Activated naive CD4-positive, alpha-beta T cell treated with anti-CD3 and anti-CD28 coated beads, Interleukin-2, amount 50 U/mL, for 72 hours (primary cell): ENCODE measurements at regions not wholly inside any gene's neighbourhood (a gene's known extent, or its start where the extent isn't known, plus 50 kb on each side); places are given as distances from the start of the nearest gene placed in this dataset.
"Not testable (repeated sequence)": the region's sequence is repeated elsewhere in the genome, so short reads cannot be mapped to it uniquely, and the experiment has no call there.

ENCODE experiments used
- ATAC-seq, 2 donors: fragments of 150-1000 bp; cut with Tn5 transposase; 2 replicates each; pipeline ENCODE4 v1.10.0; 2021; ENCODE audit warnings: mild to moderate bottlenecking in 2 of 2, moderate library complexity in 2 of 2
- DNase-seq, 2 donors: peaks; one replicate each; pipeline ENCODE4 v3.0.0; 2021 to 2022; ENCODE audit warnings: low spot score in 2 of 2
- H3K27ac Mint-ChIP-seq, 2 donors: one replicate each; pipeline ENCODE4 v1.8.0; 2022; ENCODE audit warnings: mild to moderate bottlenecking in 2 of 2, mixed read lengths in 2 of 2
- H3K36me3 Mint-ChIP-seq, 2 donors: one replicate each; pipeline ENCODE4 v1.8.0; 2022; ENCODE audit warnings: mixed read lengths in 2 of 2
- H3K9me3 Mint-ChIP-seq, 2 donors: one replicate each; pipeline ENCODE4 v1.8.0; 2022; ENCODE audit warnings: mixed read lengths in 2 of 2

DNA sequence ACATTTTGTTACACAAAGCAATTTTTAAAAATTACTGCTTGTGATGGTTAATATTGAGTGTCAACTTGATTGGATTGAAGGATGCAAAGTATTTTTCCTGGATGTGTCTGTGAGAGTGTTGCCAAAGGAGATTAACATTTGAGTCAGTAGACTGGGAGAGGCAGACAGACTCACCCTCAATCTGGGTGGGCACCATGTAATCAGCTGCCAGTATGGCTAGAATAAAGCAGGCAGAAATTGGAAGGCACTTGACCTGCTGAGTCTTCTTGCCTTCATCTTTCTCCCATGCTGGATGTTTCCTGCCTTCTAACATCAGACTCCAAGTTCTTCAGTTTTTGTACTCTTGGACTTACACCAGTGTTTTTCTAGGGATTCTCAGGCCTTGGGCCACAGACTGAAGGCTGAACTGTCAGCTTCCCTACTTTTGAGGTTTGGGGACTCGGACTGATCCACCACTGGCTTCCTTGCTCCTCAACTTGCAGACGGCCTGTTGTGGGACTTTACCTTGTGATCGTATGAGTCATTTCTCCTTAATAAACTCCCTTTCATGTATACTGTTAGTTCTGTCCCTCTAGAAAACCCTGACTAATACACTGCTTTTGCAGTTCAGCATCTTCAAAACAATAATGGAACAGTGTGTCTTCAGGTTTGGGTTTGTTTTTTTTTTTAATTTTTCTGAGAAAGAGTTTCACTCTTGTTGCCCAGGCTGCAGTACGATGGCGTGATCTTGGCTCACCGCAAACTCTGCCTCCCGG lies 244.1 kb upstream of the SEMA3C start:
- ATAC-seq, result no peak

DNA sequence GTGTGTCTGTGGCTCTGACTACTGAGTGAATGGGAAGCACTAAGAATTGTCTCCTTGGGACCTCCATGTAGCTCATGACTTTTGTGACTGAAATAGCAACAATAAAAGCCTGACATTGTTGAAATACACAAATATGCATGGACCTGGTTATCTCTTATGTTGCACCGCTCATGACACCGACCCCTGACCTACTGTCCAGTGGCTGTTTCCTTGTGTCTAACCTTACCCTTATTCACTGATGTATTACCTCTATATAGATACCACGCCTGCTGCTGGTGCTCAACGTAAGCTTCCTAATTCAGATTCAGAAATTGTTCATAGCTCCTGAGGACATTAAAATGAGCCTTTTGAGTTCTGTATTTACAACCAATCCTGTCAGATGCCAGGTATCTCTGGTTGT lies 243.4 kb upstream of the SEMA3C start:
- Mint-ChIP-seq H3K27ac (no peak overlapping the region), H3K36me3 (no peaks in the 10 kb centered on the region), H3K9me3 (peaks cover 0 to 11% of the 10 kb centered on the region in 2 donors)
- ATAC-seq (no peak), DNase-seq (no peak)

More for the DNA sequence above, 244.1 kb upstream of the SEMA3C start:
- Mint-ChIP-seq H3K27ac (no peak overlapping the region), H3K36me3 (no peaks in the 10 kb centered on the region), H3K9me3 (peaks cover 0 to 11% of the 10 kb centered on the region in 2 donors)
- no peak for DNase-seq

DNA sequence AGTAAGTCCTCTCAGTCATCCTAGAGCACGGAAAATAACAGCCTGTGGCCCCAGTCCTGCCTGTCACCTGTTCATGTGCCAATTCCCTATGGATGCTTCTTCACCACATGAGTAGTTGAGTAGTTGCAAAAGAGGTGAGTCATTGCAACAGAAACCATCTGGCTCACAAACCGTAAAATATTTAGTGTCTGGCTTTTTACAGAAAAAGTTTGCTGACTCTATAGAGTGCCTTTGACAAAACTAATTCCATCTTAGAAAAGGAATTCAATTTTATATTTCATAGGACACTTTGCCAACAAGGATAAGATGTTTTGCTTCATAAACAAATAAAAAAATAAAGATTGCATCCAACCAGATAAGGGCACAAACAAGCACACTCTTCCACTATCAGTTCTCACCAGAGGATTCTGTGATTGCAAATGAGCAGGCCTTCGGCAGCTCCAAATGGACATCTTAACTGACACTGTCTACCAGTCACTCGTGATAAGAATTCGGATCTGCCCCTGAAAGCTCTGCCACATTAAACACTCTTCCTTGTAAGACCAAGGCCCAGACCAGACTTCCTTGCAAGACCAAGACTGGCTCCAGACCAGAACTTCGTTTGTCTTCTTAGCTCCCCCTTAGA lies 242.7 kb upstream of the SEMA3C start:
- ATAC-seq (no peak), DNase-seq (no peak)
- Mint-ChIP-seq H3K9me3 (peaks cover 0 to 11% of the 10 kb centered on the region in 2 donors), H3K27ac (no peak overlapping the region), H3K36me3 (no peaks in the 10 kb centered on the region)

GRCh38 chr7:81159402-81159801 lies 240.6 kb upstream of the SEMA3C start:
- H3K9me3 Mint-ChIP-seq, result peaks cover 0 to 17% of the 10 kb centered on the region in 2 donors
- DNase-seq (no peak), ATAC-seq (no peak)
- H3K27ac Mint-ChIP-seq, result no peak overlapping the region
- H3K36me3 Mint-ChIP-seq, result no peaks in the 10 kb centered on the region

DNA sequence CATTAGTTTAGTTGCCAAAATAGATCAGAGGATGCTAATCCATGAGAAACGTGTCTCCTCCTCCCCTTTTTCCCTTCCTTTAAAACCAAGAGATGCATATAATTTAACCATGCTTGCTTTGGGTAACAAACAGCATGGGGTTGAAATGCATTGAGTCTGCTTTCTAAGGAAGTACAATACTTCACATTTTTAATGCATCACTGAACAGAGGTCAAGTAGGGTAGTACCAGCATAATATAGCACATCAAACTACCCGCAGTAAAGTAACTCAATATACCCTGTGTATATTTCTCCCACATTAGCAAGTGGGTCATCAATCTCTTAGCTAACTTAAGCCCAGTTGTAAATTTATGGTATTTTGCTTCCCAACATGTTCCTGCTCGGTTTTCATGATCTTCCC lies 239.3 kb upstream of the SEMA3C start:
- ATAC-seq (no peak), DNase-seq (no peak)
- Mint-ChIP-seq H3K27ac (no peak overlapping the region), H3K36me3 (no peaks in the 10 kb centered on the region), H3K9me3 (peaks cover 0 to 18% of the 10 kb centered on the region in 2 donors)

GRCh38 chr7:81155654-81156373 lies 237.0 kb upstream of the SEMA3C start:
- Mint-ChIP-seq H3K9me3 (peaks cover 0 to 14% of the 10 kb centered on the region in 2 donors), H3K36me3 (no peaks in the 10 kb centered on the region), H3K27ac (no peak overlapping the region)
- DNase-seq (no peak), ATAC-seq (no peak)

GRCh38 chr7:81154565-81154964 lies 235.7 kb upstream of the SEMA3C start:
- no peak for DNase-seq
- Mint-ChIP-seq H3K27ac (no peak overlapping the region), H3K9me3 (peaks cover 5 to 17% of the 10 kb centered on the region in 2 donors), H3K36me3 (no peaks in the 10 kb centered on the region)
- no peak for ATAC-seq

GRCh38 chr7:81152925-81153324 lies 234.1 kb upstream of the SEMA3C start:
- H3K27ac Mint-ChIP-seq, H3K36me3 Mint-ChIP-seq, ATAC-seq, DNase-seq: not testable (repeated sequence)
- H3K9me3 Mint-ChIP-seq, result peaks cover 5 to 17% of the 10 kb centered on the region in 2 donors

GRCh38 chr7:81150951-81151361 lies 232.1 kb upstream of the SEMA3C start:
- Mint-ChIP-seq H3K27ac (no peak overlapping the region), H3K36me3 (peaks cover 0 to 2% of the 10 kb centered on the region in 2 donors), H3K9me3 (peaks cover 9 to 17% of the 10 kb centered on the region in 2 donors)
- DNase-seq, result no peak
- ATAC-seq, result no peak

DNA sequence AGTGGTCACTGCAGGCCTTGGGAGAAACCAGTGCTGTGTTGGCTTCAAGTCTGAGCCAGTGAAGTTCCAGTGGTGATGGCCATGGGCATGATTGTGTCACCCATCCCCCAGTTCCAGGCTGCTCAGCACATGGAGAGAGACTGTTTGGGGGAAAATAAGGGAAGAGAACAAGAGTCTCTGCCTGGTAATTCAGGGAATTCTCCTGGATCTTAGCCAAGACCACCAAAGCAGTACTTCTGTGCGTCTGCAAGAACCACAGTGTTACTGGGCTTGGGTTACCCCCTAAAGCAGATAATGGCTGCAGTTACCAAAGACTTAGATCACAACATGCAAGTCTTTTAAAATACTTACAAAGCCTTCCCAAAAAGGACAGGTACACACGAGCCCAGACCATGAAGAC lies 225.0 kb upstream of the SEMA3C start:
- Mint-ChIP-seq H3K9me3 (peaks cover 5 to 15% of the 10 kb centered on the region in 2 donors), H3K27ac (no peak overlapping the region), H3K36me3 (peaks cover 0 to 4% of the 10 kb centered on the region in 2 donors)
- DNase-seq, result no peak
- ATAC-seq, result no peak

- not testable (repeated sequence) for H3K36me3 Mint-ChIP-seq, ATAC-seq, H3K27ac Mint-ChIP-seq, DNase-seq
- peaks cover 12 to 20% of the 10 kb centered on the region in 2 donors for H3K9me3 Mint-ChIP-seq
Observed at GRCh38 chr7:81141257-81142205, 222.7 kb upstream of the SEMA3C start.

DNA sequence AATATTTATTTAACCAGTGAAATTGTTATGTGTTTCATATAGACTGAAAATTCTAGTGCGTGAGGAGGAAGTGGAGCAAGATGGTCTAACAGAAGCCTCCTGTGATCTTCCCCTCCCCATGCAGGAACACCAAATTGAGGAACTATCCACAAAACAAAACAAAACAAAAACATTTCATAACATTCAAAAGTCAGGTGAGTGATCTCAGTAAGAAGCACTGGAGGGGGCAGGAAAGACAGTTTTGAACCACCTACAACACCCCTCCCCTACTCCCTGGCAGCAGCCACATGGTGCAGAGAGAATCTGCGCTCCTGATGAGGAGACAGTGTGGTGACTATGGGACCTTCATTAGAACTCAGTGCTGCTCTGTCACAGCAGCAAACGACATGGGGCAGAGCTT lies 221.9 kb upstream of the SEMA3C start:
- DNase-seq, result no peak
- Mint-ChIP-seq H3K9me3 (peaks cover 12 to 15% of the 10 kb centered on the region in 2 donors), H3K27ac (no peak overlapping the region), H3K36me3 (peaks cover 0 to under 1% of the 10 kb centered on the region in 2 donors)
- no peak for ATAC-seq

DNA sequence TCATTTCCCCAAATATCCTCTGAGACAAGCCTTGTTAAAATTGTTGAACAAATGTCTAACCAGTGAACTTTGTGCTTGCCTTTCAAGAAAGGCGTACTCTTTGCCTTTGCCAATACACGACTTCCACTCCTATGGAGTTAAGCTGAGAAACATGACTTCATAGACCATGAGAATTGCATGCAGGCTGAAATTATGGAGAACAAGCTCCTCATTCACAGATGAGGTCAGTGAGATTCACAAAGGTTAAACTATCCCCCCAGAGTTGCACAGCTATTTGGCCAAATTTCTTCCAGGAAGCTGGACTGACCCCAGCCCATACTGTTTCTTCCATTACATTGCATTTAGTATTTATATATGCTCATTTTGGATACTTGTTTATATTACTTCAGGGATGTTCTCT lies 221.4 kb upstream of the SEMA3C start:
- no peak for DNase-seq
- ATAC-seq, result no peak
- H3K27ac Mint-ChIP-seq, result no peak overlapping the region
- peaks cover 10 to 15% of the 10 kb centered on the region in 2 donors for H3K9me3 Mint-ChIP-seq
- no peaks in the 10 kb centered on the region for H3K36me3 Mint-ChIP-seq

GRCh38 chr7:81138870-81139269 lies 220.0 kb upstream of the SEMA3C start:
- no peaks in the 10 kb centered on the region for H3K36me3 Mint-ChIP-seq
- H3K27ac Mint-ChIP-seq, result no peak overlapping the region
- no peak for ATAC-seq
- H3K9me3 Mint-ChIP-seq, result peaks cover 7 to 10% of the 10 kb centered on the region in 2 donors
- DNase-seq, result no peak

DNA sequence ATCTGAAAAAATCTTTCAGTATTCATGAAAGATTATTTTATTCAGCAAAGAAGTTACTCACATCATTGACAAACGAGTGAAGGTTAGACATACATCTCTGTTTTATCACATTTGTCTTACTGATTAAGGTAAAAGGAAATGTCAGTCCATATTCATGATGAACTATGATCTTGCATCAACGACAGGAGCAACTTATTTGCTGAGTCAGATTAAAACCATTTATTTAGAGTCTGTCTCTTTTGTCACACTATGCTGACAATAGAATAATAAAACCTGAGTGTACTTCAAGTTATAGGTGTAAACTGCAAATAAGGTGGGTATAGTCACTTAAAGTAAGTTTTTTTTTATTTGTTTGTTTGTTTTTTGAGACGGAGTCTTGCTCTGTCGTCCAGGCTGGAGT lies 216.5 kb upstream of the SEMA3C start:
- ATAC-seq, result no peak
- Mint-ChIP-seq H3K9me3 (peaks cover 7 to 8% of the 10 kb centered on the region in 2 donors), H3K36me3 (no peaks in the 10 kb centered on the region), H3K27ac (no peak overlapping the region)
- no peak for DNase-seq

DNA sequence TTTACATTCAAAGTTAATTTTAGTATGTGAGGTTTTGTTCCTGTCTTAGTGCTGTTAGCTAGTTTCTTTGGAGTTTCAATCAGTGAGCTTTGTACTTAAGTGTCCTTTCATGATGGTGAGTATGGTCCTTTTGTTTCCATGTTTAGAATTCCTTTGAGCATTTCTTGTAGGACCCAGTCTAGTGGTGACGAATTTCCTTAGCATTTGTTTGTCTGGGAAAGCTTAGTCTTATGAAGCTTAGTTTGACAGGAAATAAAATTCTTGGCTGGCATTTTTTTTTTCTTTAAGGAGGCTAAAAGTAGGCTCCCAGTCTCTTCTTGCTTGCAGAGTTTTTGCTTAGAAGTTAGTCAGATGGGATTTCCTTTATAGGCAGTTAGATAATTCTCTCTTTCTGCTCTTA lies 209.2 kb upstream of the SEMA3C start:
- H3K9me3 Mint-ChIP-seq, result peaks cover 30 to 33% of the 10 kb centered on the region in 2 donors

More for the DNA sequence above, 209.2 kb upstream of the SEMA3C start:
- ATAC-seq (no peak), DNase-seq (no peak)
- H3K27ac Mint-ChIP-seq, result no peak overlapping the region
- peaks cover 8 to 23% of the 10 kb centered on the region in 2 donors for H3K36me3 Mint-ChIP-seq
